ENCODE measurements at regions not wholly inside any gene's neighbourhood (a gene's known extent, or its start where the extent isn't known, plus 50 kb on each side); places are given as distances from the start of the nearest gene placed in this dataset.

GRCh38 chr13:31049083-31049482 lies 112.6 kb downstream of the HSPH1 start:
- no peak for DNase-seq (ENCODE audit: low read depth)

GRCh38 chr13:31048521-31048920 lies 113.2 kb downstream of the HSPH1 start:
- DNase-seq (ENCODE audit: low read depth), result no peak

- DNase-seq (ENCODE audit: low read depth), result no peak
Measured at GRCh38 chr13:31046711-31047279, 114.3 kb downstream of the TEX26 start.

DNA sequence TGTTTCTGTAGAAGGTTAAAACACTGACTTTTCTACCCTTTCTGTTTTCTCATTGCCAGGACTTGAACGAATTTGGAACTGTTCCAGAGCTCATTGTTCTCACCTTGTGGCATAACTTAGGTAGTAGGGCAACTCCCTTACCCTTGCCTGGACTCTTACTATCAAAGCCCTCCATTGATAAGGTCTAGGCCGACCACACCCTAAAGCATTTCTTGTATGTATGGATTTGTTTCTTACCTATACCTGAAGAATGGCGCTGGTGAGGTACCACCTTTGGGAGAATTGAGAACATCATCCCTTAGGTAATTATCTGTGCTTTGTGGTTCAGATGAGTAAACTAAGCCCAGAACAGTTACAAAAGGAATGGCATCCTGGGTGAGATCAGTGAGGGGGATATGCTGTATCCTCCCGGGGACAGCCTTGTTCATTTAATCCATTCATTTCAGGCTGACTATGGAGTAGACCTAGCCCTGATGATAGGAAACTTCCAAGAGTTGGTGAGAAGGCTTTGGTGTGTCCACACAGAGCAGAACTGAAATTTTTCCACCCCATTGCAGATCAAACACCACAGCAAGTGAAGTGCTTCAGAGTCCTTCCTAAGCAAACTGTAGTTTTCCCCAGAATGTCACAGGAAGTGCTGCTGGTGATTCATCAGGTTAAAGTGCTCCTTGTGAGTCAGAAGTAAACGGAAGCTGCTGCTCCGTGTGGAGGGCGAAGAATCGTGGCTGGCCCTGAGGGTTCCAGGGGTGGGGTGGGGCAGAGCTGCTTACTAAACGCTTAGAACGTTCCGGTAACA lies 113.0 kb downstream of the TEX26 start:
- DNase-seq (ENCODE audit: low read depth), result peak; percentile 73

- peak; percentile 57 for DNase-seq (ENCODE audit: low read depth)
Measured at GRCh38 chr13:31044364-31045285, 112.2 kb downstream of the TEX26 start.

DNA sequence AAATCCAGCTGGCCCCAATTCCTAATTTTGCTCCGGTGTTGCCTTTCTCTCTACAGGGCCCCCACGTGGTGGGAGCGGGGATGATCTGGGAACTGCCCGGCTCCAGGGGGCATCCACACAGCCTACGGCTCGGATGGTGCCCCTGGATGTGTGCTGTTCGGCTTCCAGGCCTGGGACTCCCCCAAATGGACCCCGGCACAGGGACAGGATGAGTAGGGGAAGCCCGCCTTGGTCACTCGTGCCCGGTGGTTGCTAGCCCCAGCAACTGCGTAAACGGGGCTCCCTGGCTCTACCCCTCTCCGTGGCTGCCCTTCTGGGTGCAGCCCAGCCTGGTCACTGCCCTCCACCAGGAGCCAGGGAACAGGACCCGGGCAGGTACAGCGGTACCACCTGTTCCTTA lies 111.5 kb downstream of the TEX26 start:
- DNase-seq (ENCODE audit: low read depth), result no peak

DNA sequence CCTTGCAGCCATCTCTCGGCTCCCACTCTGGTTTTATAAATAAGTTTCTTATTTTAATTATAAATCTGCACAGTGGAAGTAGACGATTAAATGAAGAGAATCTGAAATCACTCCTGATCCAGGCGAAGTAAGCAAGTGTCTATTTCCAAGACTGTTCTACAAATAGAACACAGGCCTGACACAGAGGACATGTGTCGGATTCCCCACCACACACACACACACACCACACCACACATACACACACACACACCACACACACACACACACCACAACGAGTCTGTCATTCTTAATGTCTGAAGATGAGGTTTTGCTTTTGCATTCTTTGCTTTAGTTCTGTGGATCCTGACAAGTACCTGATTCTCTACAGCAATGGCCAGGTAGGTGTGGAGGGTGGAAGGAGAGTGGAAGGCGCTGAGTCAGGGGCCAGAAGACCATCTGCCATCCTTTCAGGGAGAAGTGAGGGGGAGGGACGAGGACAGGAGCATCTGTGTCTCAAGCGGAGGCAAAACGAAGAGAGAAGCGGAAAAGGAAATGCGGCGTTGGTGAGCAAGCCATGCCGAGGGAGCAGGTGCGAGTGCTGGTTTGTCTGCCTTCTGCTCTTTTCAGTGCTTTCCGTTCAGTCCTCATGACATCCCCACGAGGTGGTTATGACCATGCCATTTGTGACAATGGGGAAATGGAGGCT lies 110.2 kb downstream of the TEX26 start:
- DNase-seq (ENCODE audit: low read depth), result no peak

- no peak for DNase-seq (ENCODE audit: low read depth)
Measured at GRCh38 chr13:31042049-31042448, 109.6 kb downstream of the TEX26 start.

GRCh38 chr13:31038834-31039552 lies 106.5 kb downstream of the TEX26 start:
- DNase-seq (ENCODE audit: low read depth), result no peak

GRCh38 chr13:31037874-31038500 lies 105.5 kb downstream of the TEX26 start:
- DNase-seq (ENCODE audit: low read depth), result no peak

DNA sequence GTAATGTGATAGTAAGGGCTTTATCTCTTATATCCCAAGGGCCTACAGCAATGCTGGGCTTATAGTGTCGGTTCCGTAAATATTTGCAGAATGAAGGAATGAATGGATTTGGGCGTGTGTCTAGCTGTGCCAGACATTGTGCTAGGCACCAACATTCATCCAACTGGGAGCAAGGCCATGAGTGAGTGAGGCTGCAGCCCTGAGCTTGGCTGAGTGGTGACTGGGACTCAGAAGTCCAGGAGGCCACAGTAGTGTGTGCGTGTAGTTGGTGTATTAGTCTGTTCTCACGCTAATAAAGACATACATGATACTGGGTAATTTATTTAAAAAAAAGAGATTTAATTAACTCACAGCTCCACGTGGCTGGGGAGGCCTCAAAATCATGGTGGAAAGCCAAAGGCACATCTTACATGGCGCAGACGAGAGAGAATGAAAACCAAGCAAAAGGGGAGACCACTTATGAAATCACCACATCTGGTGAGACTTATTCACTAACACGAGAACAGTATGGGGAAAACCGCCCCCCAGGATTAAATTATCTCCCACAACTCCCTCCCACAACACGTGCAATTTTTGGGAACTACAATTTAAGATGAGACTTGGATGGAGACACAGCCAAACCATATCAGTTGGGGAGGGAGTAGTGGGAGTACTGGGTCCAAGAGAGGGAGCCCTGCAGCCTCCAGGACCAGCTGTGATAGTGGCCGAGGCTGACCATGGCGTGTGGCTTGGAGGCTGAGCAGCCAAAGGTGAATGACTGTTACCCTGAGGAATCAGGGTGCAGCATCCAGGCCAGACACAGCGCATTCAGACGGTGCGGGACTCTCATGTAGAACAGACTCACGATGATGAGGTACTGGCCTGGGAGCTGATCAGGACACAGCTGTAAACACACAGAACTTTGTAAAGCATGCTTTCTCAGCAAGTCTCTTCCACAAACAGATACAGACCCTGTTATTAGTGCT lies 104.6 kb downstream of the TEX26 start:
- DNase-seq (ENCODE audit: low read depth), result no peak

GRCh38 chr13:31035185-31035965 lies 102.9 kb downstream of the TEX26 start:
- DNase-seq (ENCODE audit: low read depth), result no peak

GRCh38 chr13:31032528-31033113 lies 100.2 kb downstream of the TEX26 start:
- DNase-seq (ENCODE audit: low read depth), result no peak

GRCh38 chr13:31031482-31031881 lies 99.0 kb downstream of the TEX26 start:
- DNase-seq (ENCODE audit: low read depth), result no peak

DNA sequence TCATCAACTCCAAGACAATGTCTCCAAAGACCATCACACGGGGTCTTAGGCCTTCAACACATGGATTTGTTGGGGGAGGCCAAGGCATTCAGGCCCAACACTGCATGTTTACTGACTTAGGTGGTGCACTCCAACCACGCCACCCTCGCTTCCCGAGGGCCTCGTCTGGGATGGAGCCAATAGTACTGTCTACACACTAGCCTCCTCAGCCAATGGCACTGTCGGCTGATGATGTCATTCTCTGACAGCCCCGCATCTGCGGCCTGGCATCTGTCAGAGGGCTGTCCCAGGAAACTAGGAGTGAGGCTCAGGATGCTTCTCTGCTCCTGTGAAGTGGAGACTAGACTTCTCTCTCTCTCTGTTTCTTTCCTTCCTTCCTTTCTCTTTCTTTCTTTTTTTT lies 96.6 kb downstream of the TEX26 start:
- DNase-seq (ENCODE audit: low read depth), result no peak

- DNase-seq (ENCODE audit: low read depth), result no peak
Measured at GRCh38 chr13:31027136-31027535, 94.7 kb downstream of the TEX26 start.

All from GM04504 (cell line).